Ishikawa (cell line): ENCODE measurements at regions not wholly inside any gene's neighbourhood (a gene's known extent, or its start where the extent isn't known, plus 50 kb on each side); places are given as distances from the start of the nearest gene placed in this dataset.

Experiments used
- CEBPB ChIP-seq: IDR thresholded peaks from 2 replicates; pipeline ENCODE4 v1.6.1; 2012
- CREB1 ChIP-seq: IDR thresholded peaks from 2 replicates; pipeline ENCODE4 v1.6.1; 2012; ENCODE audit warnings: low read depth
- EGR1 ChIP-seq: IDR thresholded peaks from 2 replicates; pipeline ENCODE4 v1.6.1; 2012
- EP300 ChIP-seq: IDR thresholded peaks from 2 replicates; pipeline ENCODE4 v1.6.1; 2012; ENCODE audit warnings: borderline replicate concordance
- FOXM1 ChIP-seq: IDR thresholded peaks from 2 replicates; pipeline ENCODE4 v1.6.1; 2012; ENCODE audit warnings: low read depth, borderline replicate concordance
- NFIC ChIP-seq: IDR thresholded peaks from 2 replicates; pipeline ENCODE4 v1.6.1; 2012
- RAD21 ChIP-seq: IDR thresholded peaks from 2 replicates; pipeline ENCODE4 v1.6.1; 2012; ENCODE audit warnings: low read depth
- TAF1 ChIP-seq: IDR thresholded peaks from 2 replicates; pipeline ENCODE4 v1.6.1; 2012; ENCODE audit warnings: low read depth, mild to moderate bottlenecking
- TCF12 ChIP-seq: IDR thresholded peaks from 2 replicates; pipeline ENCODE4 v1.6.1; 2012; ENCODE audit warnings: low read depth
- TEAD4 ChIP-seq: IDR thresholded peaks from 2 replicates; pipeline ENCODE4 v1.6.1; 2012
- YY1 ChIP-seq: IDR thresholded peaks from 2 replicates; pipeline ENCODE4 v1.6.1; 2012; ENCODE audit warnings: low read depth
- ZBTB7A ChIP-seq: IDR thresholded peaks from 2 replicates; pipeline ENCODE4 v1.6.1; 2012; ENCODE audit warnings: low read depth
- TF ChIP-seq, protein P1 (sequence below): IDR thresholded peaks from 2 replicates; pipeline ENCODE4 v1.6.1; 2012
- TF ChIP-seq, protein P2 (sequence below): IDR thresholded peaks from 2 replicates; pipeline ENCODE4 v1.6.1; 2012
- TF ChIP-seq, protein P3 (sequence below): IDR thresholded peaks from 2 replicates; pipeline ENCODE4 v1.6.1; 2012; ENCODE audit warnings: low read depth, mild to moderate bottlenecking

DNA sequence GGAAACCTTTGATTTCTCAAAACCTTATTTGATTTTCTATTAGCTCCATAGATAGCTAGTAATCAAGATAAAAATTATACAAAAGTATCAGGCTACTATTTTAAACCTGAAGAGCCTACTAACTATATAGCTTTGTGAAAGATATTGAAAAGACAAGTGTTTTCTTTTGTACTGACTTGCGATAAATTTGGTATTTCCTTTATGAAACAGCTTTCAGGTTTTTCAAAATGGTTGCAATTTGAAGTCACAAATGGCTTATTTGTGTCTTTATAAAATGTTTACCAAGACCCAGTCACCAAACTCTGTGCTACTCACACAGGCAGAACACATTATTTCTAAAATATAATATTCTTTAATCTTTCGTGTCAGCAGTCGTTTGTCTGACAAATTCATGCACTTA lies 167.5 kb upstream of the ALCAM start:
- TF ChIP-seq TAF1 (no peak), NFIC (no peak)

DNA sequence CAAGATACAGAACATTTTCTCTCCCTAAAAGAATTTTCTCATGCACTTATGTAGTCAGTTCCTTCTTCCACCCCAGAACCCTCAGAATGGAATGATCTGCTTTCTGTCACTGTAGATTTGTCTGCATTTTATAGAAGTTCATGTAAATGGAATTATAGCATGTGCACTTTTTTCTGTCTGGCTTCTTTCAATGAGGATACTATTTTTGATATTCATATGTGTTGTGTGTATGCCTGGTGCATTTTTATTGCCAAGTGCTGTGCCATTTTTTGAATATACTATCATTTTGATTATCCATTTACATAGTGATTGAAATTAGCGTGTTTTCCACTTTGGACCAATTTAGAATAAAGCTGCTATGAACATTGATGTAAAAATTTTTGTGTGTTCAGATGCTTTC lies 156.6 kb upstream of the ALCAM start:
- TF ChIP-seq YY1 (no peak), EP300 (no peak), NFIC (no peak), TAF1 (no peak), EGR1 (no peak), CREB1 (no peak), CEBPB (no peak)
- TF ChIP-seq, protein P1, sequence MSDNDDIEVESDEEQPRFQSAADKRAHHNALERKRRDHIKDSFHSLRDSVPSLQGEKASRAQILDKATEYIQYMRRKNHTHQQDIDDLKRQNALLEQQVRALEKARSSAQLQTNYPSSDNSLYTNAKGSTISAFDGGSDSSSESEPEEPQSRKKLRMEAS = no peak
- TF ChIP-seq, protein P2, sequence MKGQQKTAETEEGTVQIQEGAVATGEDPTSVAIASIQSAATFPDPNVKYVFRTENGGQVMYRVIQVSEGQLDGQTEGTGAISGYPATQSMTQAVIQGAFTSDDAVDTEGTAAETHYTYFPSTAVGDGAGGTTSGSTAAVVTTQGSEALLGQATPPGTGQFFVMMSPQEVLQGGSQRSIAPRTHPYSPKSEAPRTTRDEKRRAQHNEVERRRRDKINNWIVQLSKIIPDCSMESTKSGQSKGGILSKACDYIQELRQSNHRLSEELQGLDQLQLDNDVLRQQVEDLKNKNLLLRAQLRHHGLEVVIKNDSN = no peak
- TF ChIP-seq, protein P3, sequence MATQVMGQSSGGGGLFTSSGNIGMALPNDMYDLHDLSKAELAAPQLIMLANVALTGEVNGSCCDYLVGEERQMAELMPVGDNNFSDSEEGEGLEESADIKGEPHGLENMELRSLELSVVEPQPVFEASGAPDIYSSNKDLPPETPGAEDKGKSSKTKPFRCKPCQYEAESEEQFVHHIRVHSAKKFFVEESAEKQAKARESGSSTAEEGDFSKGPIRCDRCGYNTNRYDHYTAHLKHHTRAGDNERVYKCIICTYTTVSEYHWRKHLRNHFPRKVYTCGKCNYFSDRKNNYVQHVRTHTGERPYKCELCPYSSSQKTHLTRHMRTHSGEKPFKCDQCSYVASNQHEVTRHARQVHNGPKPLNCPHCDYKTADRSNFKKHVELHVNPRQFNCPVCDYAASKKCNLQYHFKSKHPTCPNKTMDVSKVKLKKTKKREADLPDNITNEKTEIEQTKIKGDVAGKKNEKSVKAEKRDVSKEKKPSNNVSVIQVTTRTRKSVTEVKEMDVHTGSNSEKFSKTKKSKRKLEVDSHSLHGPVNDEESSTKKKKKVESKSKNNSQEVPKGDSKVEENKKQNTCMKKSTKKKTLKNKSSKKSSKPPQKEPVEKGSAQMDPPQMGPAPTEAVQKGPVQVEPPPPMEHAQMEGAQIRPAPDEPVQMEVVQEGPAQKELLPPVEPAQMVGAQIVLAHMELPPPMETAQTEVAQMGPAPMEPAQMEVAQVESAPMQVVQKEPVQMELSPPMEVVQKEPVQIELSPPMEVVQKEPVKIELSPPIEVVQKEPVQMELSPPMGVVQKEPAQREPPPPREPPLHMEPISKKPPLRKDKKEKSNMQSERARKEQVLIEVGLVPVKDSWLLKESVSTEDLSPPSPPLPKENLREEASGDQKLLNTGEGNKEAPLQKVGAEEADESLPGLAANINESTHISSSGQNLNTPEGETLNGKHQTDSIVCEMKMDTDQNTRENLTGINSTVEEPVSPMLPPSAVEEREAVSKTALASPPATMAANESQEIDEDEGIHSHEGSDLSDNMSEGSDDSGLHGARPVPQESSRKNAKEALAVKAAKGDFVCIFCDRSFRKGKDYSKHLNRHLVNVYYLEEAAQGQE = no peak

DNA sequence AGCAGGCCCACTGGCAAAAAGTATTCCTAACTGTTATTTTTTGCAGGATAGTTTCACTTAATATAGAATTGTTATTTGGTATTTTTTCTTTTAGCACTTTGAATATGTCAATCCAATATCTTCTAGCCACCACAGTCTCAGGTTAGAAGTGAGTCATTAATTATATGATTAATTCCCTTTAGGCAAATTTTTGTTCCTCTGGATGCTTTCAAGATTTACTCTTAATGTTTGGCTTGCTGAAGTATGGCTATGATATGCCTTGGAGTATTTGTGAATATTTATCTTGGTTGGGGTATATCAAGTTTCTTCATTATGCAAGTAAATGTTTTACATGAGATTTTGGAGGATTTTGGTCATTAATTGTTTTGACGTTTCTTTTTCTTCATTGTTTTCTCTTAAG lies 152.1 kb upstream of the ALCAM start:
- TF ChIP-seq CREB1 (no peak), FOXM1 (no peak), EP300 (no peak), TCF12 (no peak), TEAD4 (no peak), TAF1 (no peak), CEBPB (no peak), NFIC (no peak)
- TF ChIP-seq, protein P1 = no peak
- TF ChIP-seq, protein P2 = no peak
- TF ChIP-seq, protein P3 = no peak

DNA sequence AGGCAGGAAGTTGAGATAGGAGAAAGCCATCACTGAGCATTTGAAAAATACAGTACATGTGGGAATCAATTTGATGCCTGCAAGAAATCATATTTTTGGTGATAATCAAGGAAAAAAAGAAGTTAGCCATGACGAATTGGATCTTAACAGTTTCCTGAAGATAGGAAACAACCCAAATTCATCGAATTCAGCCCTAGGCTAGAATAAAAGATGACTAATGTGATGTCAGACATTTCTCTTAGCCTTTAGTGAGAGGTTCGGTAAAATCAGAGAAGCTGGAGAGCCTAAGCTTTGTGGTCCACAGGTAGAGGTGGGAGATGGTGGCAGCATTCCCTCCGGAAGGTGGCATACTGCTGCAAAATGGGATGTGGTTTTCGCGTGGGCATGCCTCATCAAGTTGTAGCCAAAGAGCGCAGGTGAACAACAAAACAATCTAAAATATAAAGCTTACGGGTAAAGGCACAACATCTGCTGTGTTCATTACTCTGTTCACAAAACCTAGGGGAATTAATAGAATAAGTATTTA lies 144.1 kb upstream of the ALCAM start:
- TF ChIP-seq, protein P1 = no peak
- no peak for TF ChIP-seq ZBTB7A
- TF ChIP-seq CREB1 = no peak
- TF ChIP-seq FOXM1 = no peak
- TF ChIP-seq, protein P2 = no peak
- TF ChIP-seq, protein P3 = no peak
- no peak for TF ChIP-seq EP300
- no peak for TF ChIP-seq CEBPB

DNA sequence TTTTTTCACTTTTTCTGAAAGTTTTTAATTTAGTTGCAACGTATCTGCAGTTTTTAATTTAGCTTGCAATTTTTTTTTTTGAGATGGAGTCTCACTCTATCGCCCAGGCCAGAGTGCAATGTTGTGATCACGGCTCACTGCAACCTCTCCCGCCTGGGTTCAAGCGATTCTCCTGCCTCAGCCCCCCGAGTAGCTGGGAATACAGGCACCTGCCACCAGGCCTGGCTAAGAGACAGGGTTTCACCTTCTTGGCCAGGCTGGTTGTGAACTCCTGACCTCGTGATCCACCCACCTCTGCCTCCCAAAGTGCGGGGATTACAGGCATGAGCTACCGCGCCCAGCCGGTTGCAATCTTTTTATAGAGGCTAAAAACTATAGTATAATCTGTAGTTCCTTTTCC lies 142.9 kb upstream of the ALCAM start:
- TF ChIP-seq ZBTB7A (no peak), TAF1 (no peak), FOXM1 (no peak), CREB1 (no peak), NFIC (no peak), EGR1 (no peak), TEAD4 (no peak), RAD21 (no peak), EP300 (no peak), YY1 (no peak), CEBPB (no peak)
- TF ChIP-seq, protein P3 = no peak
- TF ChIP-seq, protein P2 = no peak
